Liver (tissue), 7 donors: ENCODE measurements at regions not wholly inside any gene's neighbourhood (a gene's known extent, or its start where the extent isn't known, plus 50 kb on each side); places are given as distances from the start of the nearest gene placed in this dataset.

Source experiments
- DNase-seq: peaks from one replicate; pipeline ENCODE4 v3.0.0-alpha.2; 2017; ENCODE audit warnings: low spot score
- H3K27ac ChIP-seq, 2 donors: one replicate each; pipeline ENCODE4 v1.7.0; 2013; ENCODE audit warnings: inconsistent platforms in 2 of 2, low read length in 2 of 2, control low read depth in 1 of 2, low read depth in 1 of 2, mild to moderate bottlenecking in 1 of 2
- H3K27me3 ChIP-seq, 4 donors: one replicate each; pipeline versions ENCODE4 v1.6.1 to v1.7.0; 2013; ENCODE audit warnings: low read length in 3 of 4, inconsistent platforms in 1 of 4, mild to moderate bottlenecking in 1 of 4, moderate library complexity in 1 of 4; ENCODE audit not compliant: control insufficient read depth in 4 of 4, insufficient read depth in 4 of 4
- H3K36me3 ChIP-seq, 4 donors: one replicate each; pipeline versions ENCODE4 v1.6.1 to v1.7.0; 2013; ENCODE audit warnings: low read length in 3 of 4, mild to moderate bottlenecking in 3 of 4, low read depth in 1 of 4, moderate library complexity in 1 of 4; ENCODE audit not compliant: control insufficient read depth in 4 of 4, insufficient read depth in 3 of 4
- H3K4me1 ChIP-seq, 4 donors: one replicate each; pipeline versions ENCODE4 v1.6.1 to v1.7.0; 2013; ENCODE audit warnings: low read length in 3 of 4, mild to moderate bottlenecking in 3 of 4, moderate library complexity in 1 of 4; ENCODE audit not compliant: control insufficient read depth in 4 of 4, insufficient read depth in 4 of 4
- H3K4me3 ChIP-seq, 3 donors: one replicate each; pipeline versions ENCODE4 v1.6.1 to v1.7.0; 2013; ENCODE audit warnings: low read length in 3 of 3, control low read depth in 1 of 3, low read depth in 1 of 3, mild to moderate bottlenecking in 1 of 3
- H3K9ac ChIP-seq, 2 donors: one replicate each; pipeline ENCODE4 v1.7.0; 2013; ENCODE audit warnings: low read length in 2 of 2, mild to moderate bottlenecking in 2 of 2, moderate library complexity in 2 of 2, control low read depth in 1 of 2, low read depth in 1 of 2
- H3K9me3 ChIP-seq, 4 donors: one replicate each; pipeline versions ENCODE4 v1.6.1 to v1.7.0; 2013; ENCODE audit warnings: low read length in 3 of 4; ENCODE audit not compliant: control insufficient read depth in 4 of 4
- EGR1 ChIP-seq, 2 donors: IDR thresholded peaks; 2 replicates each; pipeline ENCODE4 v1.6.1; 2016 to 2018; ENCODE audit warnings: antibody characterized with exemption in 2 of 2, low read depth in 2 of 2
- FOXA1 ChIP-seq: IDR thresholded peaks from 2 replicates; pipeline ENCODE4 v1.6.1; 2016; ENCODE audit warnings: antibody characterized with exemption
- HNF4A ChIP-seq, 2 donors: conservative IDR thresholded peaks; 2 replicates each; pipeline ENCODE4 v1.6.1; 2016; ENCODE audit warnings: antibody characterized with exemption in 2 of 2, mild to moderate bottlenecking in 2 of 2
- HNF4G ChIP-seq: IDR thresholded peaks from 2 replicates; pipeline ENCODE4 v1.6.1; 2016; ENCODE audit warnings: antibody characterized with exemption
- JUND ChIP-seq, 2 donors: IDR thresholded peaks; 2 replicates each; pipeline ENCODE4 v1.6.1; 2016; ENCODE audit warnings: antibody characterized with exemption in 2 of 2
- NR2F2 ChIP-seq: IDR thresholded peaks from 2 replicates; pipeline ENCODE4 v1.6.1; 2016; ENCODE audit warnings: antibody characterized with exemption
- RAD21 ChIP-seq, 2 donors: IDR thresholded peaks; 2 replicates each; pipeline ENCODE4 v1.6.1; 2016; ENCODE audit warnings: antibody characterized with exemption in 2 of 2, mild to moderate bottlenecking in 2 of 2
- TAF1 ChIP-seq: conservative IDR thresholded peaks from 2 replicates; pipeline ENCODE4 v1.6.1; 2016; ENCODE audit warnings: antibody characterized with exemption, mild to moderate bottlenecking
- YY1 ChIP-seq: IDR thresholded peaks from 2 replicates; pipeline ENCODE4 v1.6.1; 2016; ENCODE audit warnings: antibody characterized with exemption, mild to moderate bottlenecking
- ZBTB33 ChIP-seq: IDR thresholded peaks from 2 replicates; pipeline ENCODE4 v1.6.1; 2016; ENCODE audit warnings: antibody characterized with exemption
- WGBS: extraction: QIAGEN DNeasy Blood & Tissue Kit; methylation state at CpG from one replicate; pipeline ENCODE4 v1.1.7; 2013; 5-methylcytosine and 5-hydroxymethylcytosine counted together
- TF ChIP-seq, protein P1 (sequence below): IDR thresholded peaks from 2 replicates; pipeline ENCODE4 v1.6.1; 2016; ENCODE audit warnings: antibody characterized with exemption
- TF ChIP-seq, protein P2 (sequence below): IDR thresholded peaks from 2 replicates; pipeline ENCODE4 v1.6.1; 2016; ENCODE audit warnings: antibody characterized with exemption
- donor health status: healthy.
- donor health status: healthy.
- donor health status: healthy.
- donor health status: healthy.

GRCh38 chr2:58950795-58951462, 709.8 kb upstream of the FANCL start:
- Histone ChIP-seq H3K9ac (no peak overlapping the region), H3K36me3 (no peaks in the 10 kb centered on the region), H3K4me1 (no peaks in the 10 kb centered on the region), H3K27ac (no peak overlapping the region), H3K4me3 (no peak overlapping the region), H3K9me3 (no peaks in the 10 kb centered on the region), H3K27me3 (no peaks in the 10 kb centered on the region)
- TF ChIP-seq EGR1 (IDR thresholded peaks at IDR 0.05; ENCODE audit: low read depth in 2 of 2) (no peak), HNF4G (no peak)
- TF ChIP-seq, protein P1, sequence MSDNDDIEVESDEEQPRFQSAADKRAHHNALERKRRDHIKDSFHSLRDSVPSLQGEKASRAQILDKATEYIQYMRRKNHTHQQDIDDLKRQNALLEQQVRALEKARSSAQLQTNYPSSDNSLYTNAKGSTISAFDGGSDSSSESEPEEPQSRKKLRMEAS, result no peak
- 68% methylated on average over 4 of the region's 4 CpGs for WGBS
- DNase-seq, result no peak

DNA sequence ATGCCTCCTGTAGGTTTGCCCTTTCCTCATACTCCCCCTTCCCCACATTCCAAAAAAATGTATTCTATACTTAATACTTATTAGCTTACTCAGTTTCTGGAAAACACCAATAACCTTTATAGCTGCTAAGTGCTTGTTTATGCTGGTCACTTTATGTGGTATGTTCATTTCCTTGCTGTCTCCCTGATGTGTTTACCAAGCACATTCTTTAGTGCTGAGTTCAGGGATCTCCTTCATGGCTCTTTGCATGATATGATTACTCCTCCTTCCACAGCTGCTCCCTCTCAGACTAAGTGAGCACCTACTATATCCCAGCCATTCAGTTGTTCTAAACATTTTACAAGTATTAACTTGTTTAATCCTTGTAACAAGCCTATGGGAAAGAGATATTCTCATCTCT, 698.3 kb upstream of the FANCL start:
- H3K9me3 ChIP-seq, result peaks cover 0 to 3% (median 0%) of the 10 kb centered on the region in 4 donors
- DNase-seq, result no peak
- H3K36me3 ChIP-seq, result no peaks in the 10 kb centered on the region
- H3K9ac ChIP-seq, result no peak overlapping the region
- H3K27me3 ChIP-seq, result peaks cover 0 to 3% (median 0%) of the 10 kb centered on the region in 4 donors
- H3K4me3 ChIP-seq, result no peak overlapping the region
- H3K27ac ChIP-seq, result no peak overlapping the region
- H3K4me1 ChIP-seq, result no peaks in the 10 kb centered on the region
- TF ChIP-seq RAD21 (IDR thresholded peaks at IDR 0.05) (no peak), JUND (IDR thresholded peaks at IDR 0.05) (no peak)

DNA sequence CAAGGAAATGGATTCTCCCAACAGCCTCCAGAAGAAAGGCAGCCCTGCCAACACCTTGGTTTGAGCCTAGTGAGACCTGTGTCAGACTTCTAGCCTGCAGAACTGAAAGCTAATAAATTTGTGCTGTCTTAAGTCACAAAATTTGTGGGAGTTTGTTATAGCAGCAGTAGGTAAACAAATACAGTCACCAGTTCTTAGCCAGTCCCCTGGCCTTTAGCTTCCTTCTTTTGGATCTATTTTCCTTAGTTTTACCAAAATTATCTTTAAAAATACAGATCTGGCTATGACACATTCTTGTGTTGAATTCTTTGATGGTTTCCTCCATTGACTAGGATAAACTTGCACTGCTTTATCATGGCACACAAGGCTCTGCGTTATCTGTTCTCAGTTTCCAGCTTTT, 697.9 kb upstream of the FANCL start:
- DNase-seq, result no peak
- H3K9ac ChIP-seq, result no peak overlapping the region
- no peaks in the 10 kb centered on the region for H3K4me1 ChIP-seq
- no peak overlapping the region for H3K4me3 ChIP-seq
- H3K9me3 ChIP-seq, result peaks cover 0 to 3% (median 0%) of the 10 kb centered on the region in 4 donors
- peaks cover 0 to 3% (median 0%) of the 10 kb centered on the region in 4 donors for H3K27me3 ChIP-seq
- no peak for TF ChIP-seq FOXA1
- TF ChIP-seq, protein P2, sequence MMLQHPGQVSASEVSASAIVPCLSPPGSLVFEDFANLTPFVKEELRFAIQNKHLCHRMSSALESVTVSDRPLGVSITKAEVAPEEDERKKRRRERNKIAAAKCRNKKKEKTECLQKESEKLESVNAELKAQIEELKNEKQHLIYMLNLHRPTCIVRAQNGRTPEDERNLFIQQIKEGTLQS, result no peak
- no peak for TF ChIP-seq NR2F2
- TF ChIP-seq, protein P1, result no peak
- TF ChIP-seq YY1, result no peak
- TF ChIP-seq EGR1 (IDR thresholded peaks at IDR 0.05; ENCODE audit: low read depth in 2 of 2), result no peak
- no peak for TF ChIP-seq HNF4A (conservative IDR thresholded peaks at IDR 0.05)
- no peak for TF ChIP-seq TAF1
- no peak for TF ChIP-seq ZBTB33
- WGBS, result 91% methylated on average over 1 of the region's 1 CpG
- H3K27ac ChIP-seq, result no peak overlapping the region
- no peaks in the 10 kb centered on the region for H3K36me3 ChIP-seq
